AG09309 (cell line): ENCODE measurements at regions not wholly inside any gene's neighbourhood (a gene's known extent, or its start where the extent isn't known, plus 50 kb on each side); places are given as distances from the start of the nearest gene placed in this dataset.

Experiments
- DNase-seq: peaks from one replicate; pipeline ENCODE4 v3.0.0-alpha.2; 2010; ENCODE audit warnings: low read depth
- H3K4me3 ChIP-seq: 2 replicates; pipeline ENCODE4 v1.5.1; 2011; ENCODE audit warnings: mild to moderate bottlenecking, low read depth, low read length, moderate library complexity; ENCODE audit not compliant: control insufficient read depth
- TF ChIP-seq, protein P1 (sequence below): IDR thresholded peaks from 2 replicates; pipeline ENCODE4 v1.5.1; 2011; ENCODE audit warnings: mild to moderate bottlenecking, low read depth, low read length, inconsistent platforms; ENCODE audit not compliant: insufficient read depth, control insufficient read depth; ENCODE audit errors: missing control alignments

DNA sequence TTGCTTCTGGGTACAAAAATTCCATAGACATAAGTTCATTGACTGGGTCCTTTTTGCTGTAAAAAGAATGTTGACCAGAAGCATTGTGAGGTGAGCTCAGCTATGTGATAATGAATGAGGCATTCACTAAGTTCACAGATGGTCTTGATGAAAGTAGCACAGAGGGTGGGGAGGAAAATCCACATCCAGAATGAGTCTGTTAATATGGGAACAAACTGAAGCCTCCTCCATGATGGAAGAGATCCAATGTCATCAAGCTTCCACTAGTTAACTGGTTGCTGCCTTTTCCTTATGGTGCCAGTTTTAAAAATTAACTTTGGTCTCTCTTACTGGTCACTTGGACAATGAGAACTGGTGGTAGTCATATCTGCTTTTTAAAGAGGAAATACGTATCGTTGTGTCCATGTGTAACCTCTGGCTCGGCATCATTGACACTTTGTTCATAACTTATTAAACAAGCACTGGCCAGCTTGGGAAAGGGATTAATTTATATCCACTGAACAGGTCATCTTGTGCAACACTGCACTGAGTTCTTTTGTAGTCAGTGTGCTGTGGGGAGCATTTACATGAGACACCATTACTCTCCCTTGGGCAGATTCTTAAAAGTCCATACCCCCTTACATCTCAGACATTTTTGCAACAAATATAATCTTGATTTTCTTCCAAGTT is 88.6 kb downstream of the ADAMTS1 start:
- TF ChIP-seq, protein P1, sequence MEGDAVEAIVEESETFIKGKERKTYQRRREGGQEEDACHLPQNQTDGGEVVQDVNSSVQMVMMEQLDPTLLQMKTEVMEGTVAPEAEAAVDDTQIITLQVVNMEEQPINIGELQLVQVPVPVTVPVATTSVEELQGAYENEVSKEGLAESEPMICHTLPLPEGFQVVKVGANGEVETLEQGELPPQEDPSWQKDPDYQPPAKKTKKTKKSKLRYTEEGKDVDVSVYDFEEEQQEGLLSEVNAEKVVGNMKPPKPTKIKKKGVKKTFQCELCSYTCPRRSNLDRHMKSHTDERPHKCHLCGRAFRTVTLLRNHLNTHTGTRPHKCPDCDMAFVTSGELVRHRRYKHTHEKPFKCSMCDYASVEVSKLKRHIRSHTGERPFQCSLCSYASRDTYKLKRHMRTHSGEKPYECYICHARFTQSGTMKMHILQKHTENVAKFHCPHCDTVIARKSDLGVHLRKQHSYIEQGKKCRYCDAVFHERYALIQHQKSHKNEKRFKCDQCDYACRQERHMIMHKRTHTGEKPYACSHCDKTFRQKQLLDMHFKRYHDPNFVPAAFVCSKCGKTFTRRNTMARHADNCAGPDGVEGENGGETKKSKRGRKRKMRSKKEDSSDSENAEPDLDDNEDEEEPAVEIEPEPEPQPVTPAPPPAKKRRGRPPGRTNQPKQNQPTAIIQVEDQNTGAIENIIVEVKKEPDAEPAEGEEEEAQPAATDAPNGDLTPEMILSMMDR: no peak
- peak; percentile 61 for DNase-seq
- no peak overlapping the region for H3K4me3 ChIP-seq

- H3K4me3 ChIP-seq: no peak overlapping the region
- no peak for DNase-seq
- TF ChIP-seq, protein P1: no peak
Observed at GRCh38 chr21:26754853-26755252, 90.4 kb downstream of the ADAMTS1 start.

GRCh38 chr21:26753822-26754221 is 91.4 kb downstream of the ADAMTS1 start:
- H3K4me3 ChIP-seq: no peak overlapping the region
- TF ChIP-seq, protein P1: no peak
- DNase-seq: no peak

DNA sequence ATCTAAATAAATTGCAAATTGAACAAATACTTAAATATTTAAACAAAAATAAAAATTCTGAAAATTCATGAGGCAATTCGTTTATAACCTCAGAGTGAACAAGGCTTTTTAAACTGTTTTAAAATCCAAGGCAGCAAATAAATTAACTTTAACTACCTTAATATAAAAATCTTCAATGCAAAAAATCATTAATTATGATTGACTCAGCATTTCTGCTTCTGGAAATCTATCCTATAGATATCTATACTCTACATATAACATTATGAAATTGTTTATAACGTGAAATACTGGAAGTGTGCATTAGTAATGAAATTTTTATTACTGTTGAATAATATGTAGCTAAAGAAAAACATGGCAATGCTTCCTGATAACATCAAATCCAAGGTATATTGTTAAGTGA is 92.4 kb downstream of the ADAMTS1 start:
- no peak for DNase-seq
- TF ChIP-seq, protein P1: no peak
- no peak overlapping the region for H3K4me3 ChIP-seq

- DNase-seq: no peak
- TF ChIP-seq, protein P1: no peak
- no peak overlapping the region for H3K4me3 ChIP-seq
Observed at GRCh38 chr21:26751305-26751704, 93.9 kb downstream of the ADAMTS1 start.

- no peak for DNase-seq
- H3K4me3 ChIP-seq: no peak overlapping the region
- TF ChIP-seq, protein P1: no peak
Observed at GRCh38 chr21:26748066-26748465, 97.1 kb downstream of the ADAMTS1 start.
